Left hindlimb (tissue), 1 donor: ENCODE measurements at regions not wholly inside any gene's neighbourhood (a gene's known extent, or its start where the extent isn't known, plus 50 kb on each side); places are given as distances from the start of the nearest gene placed in this dataset.
A peak's percentile ranks its signal among the peaks of the same experiment; 100 is the strongest.
"Not testable (repeated sequence)": the region's sequence is repeated elsewhere in the genome, so short reads cannot be mapped to it uniquely, and the experiment has no call there.

Experiments
- DNase-seq: peaks from one replicate; pipeline ENCODE4 v3.0.0-alpha.2; 2018

GRCh38 chr16:79845734-79846135 lies 245.2 kb upstream of the MAF start:
- DNase-seq: no peak

GRCh38 chr16:79845033-79845733 lies 244.6 kb upstream of the MAF start:
- no peak for DNase-seq

- DNase-seq: no peak
Measured at GRCh38 chr16:79844603-79845002, 244.1 kb upstream of the MAF start.

- DNase-seq: no peak
Measured at GRCh38 chr16:79843631-79844043, 243.1 kb upstream of the MAF start.

GRCh38 chr16:79843145-79843544 lies 242.6 kb upstream of the MAF start:
- no peak for DNase-seq

- no peak for DNase-seq
Measured at GRCh38 chr16:79842197-79842596, 241.7 kb upstream of the MAF start.

GRCh38 chr16:79839466-79840341 lies 239.2 kb upstream of the MAF start:
- DNase-seq: peak; percentile 91

GRCh38 chr16:79838496-79839259 lies 238.1 kb upstream of the MAF start:
- peak; percentile 64 for DNase-seq

- DNase-seq: peak; percentile 33
Measured at GRCh38 chr16:79836144-79836543, 235.6 kb upstream of the MAF start.

- DNase-seq: no peak
Measured at GRCh38 chr16:79835194-79835593, 234.7 kb upstream of the MAF start.

GRCh38 chr16:79834720-79835119 lies 234.2 kb upstream of the MAF start:
- DNase-seq: no peak

- not testable (repeated sequence) for DNase-seq
Measured at GRCh38 chr16:79834003-79834402, 233.5 kb upstream of the MAF start.

- no peak for DNase-seq
Measured at GRCh38 chr16:79833559-79833958, 233.0 kb upstream of the MAF start.

- DNase-seq: no peak
Measured at GRCh38 chr16:79826732-79827475, 226.4 kb upstream of the MAF start.

- no peak for DNase-seq
Measured at GRCh38 chr16:79825002-79825401, 224.5 kb upstream of the MAF start.

- no peak for DNase-seq
Measured at GRCh38 chr16:79823639-79824038, 223.1 kb upstream of the MAF start.

- DNase-seq: no peak
Measured at GRCh38 chr16:79821911-79822310, 221.4 kb upstream of the MAF start.

GRCh38 chr16:79816081-79816497 lies 215.6 kb upstream of the MAF start:
- DNase-seq: no peak

GRCh38 chr16:79815049-79815448 lies 214.5 kb upstream of the MAF start:
- DNase-seq: no peak

GRCh38 chr16:79814124-79814523 lies 213.6 kb upstream of the MAF start:
- DNase-seq: no peak

GRCh38 chr16:79811541-79811940 lies 211.0 kb upstream of the MAF start:
- no peak for DNase-seq

GRCh38 chr16:79810449-79811189 lies 210.1 kb upstream of the MAF start:
- DNase-seq: no peak
